RPMI7951 (cell line): ENCODE measurements at regions not wholly inside any gene's neighbourhood (a gene's known extent, or its start where the extent isn't known, plus 50 kb on each side); places are given as distances from the start of the nearest gene placed in this dataset.

Experiments
- DNase-seq: peaks from one replicate; pipeline ENCODE4 v3.0.0-alpha.2; 2012; ENCODE audit warnings: low read depth

DNA sequence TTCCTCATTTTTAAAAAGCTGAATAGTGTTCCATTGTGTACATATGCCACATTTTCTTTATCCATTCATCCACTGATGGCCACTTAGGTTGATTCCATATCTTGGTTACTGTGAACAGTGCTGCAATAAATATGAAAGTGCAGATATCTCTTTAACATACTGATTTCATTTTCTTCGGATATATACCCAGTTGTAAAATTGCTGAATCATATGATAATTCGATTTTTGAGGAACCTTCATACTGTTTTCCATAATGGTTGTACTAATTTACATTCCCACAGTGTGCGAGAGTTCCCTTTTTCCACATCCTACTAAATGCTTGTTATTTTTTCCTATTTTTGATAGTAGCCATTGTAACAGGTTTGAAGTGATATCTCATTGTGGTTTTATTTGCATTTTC lies 263.2 kb downstream of the STK31 start:
- no peak for DNase-seq

DNA sequence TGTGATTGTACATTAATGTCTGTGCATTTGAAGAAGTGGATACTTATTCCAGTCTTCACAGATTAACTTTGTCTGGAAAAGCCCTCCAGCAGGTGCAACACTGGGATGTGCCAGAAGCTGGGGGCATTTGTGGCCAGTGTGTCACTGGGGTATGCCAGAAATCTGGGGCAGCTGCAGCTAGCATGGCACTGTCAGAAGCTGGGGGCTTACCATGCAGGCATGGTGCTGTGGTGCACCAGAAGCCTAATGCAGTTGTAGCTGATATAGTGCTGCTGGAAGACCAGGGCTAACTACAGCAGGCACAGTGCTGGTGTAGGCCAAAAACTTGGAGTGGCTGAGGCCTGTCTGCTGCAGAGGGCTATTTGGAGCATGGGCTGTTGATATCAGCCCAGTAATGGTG lies 270.1 kb downstream of the STK31 start:
- no peak for DNase-seq

DNA sequence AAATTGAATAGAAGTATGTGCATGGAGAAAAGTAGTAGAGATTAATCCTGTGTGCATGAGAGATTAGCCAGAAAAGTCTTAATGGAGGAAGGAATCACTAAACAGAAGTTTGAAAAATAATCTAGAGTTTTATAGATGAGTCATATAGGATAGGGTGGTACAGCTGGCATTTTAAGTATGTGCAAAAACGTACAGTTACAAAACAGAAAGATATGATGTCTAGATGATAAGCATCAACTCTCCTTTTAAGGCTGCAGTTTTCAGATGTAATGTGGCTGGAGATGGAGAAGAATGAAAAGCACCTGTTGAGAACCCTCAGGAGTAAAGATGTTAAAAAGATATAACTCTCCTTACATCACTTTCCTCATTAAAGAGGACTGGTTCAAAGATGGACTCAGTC lies 271.3 kb downstream of the STK31 start:
- DNase-seq = no peak

DNA sequence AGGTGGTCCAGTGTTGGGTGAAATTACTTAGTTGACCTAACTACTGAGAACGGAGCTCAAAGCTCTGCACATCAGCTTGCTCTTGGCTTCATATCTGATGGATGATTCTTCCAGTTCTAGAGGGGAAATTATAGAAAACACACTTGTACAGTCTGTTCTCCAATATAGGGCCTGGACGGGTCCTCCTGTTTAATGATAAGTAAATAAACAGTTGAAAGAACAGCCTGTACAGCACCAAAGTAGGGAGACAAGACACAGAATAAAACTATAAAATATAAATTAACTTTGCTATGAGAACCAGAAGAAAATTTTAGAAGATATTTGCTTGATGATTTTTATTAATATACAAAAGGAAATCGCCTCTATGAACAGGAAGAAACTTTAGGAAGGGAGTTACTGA lies 271.7 kb downstream of the STK31 start:
- DNase-seq = no peak

DNA sequence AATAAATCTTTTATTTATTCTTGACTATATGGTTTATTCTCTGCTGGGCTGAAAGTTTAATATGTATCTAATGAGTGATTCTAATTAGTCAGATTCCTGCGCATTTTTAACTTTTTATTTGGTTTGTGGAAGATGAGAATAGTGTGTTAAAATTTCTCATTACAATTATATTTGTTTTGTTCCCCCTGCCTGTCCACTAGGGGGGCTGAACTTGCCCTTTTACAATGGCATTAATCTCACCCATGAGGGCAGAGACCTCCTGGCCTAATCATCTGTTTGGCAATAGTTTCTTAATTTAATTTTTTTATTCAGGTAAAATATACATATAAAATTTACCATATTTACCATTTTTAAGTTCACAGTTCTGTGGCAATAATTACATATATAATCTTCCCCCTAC lies 278.5 kb upstream of the NPY start:
- DNase-seq = no peak

DNA sequence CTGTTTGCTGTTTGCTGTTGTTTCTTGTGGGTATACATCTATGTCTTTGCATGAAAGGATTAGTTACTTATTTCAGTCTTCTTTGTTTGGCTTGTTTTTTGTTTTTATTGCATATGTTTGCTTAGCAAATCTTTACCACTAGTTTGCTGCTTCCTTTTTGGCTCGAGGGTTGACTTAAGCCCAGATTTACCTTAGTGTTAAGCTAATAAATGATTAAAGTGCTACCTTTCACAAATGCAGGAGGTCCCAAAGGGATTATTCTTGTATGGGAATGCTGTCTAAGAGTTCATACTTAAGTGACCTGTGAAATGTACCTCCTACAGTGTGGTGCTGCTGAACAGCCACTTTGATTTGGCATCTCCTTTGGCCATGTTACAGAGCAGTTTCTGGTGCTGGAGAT lies 273.5 kb upstream of the NPY start:
- no peak for DNase-seq

DNA sequence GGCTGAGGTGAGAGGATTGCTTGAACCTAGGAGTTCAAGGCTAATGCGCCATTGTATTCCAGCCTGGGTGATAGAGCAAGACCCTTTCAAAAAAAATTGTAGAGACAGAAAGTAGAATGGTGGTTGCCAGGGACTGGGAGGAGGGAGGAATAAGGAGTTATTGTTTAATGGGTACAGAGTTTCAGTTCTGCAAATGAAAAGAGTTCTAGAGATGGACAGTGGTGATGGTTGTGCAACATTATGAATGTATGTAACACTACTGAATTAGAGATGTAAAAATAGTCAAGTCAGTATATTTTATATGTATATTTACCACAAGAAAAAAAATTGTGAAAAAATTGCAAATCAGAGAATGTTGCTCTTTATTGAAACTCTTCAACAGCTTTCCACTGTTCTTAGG lies 266.5 kb upstream of the NPY start:
- no peak for DNase-seq

DNA sequence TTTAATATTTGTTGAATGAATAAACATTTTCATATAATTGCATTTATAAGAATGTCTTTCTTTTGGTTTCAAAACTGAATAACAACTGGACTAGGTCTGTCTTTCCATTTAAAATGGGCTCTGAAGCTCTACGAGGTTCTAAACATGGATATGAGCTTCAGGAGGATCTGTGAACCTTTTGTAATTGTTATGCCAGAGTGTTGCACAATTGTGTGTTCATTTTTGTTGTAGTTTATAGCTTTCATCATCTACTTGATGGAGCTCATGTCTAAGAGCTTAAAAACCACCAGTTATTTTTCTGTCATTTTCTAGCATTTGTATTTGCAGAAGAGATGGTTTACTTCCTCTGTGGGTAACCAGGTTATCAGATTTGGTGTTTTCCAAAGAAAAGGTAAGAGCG lies 265.7 kb upstream of the NPY start:
- DNase-seq = no peak

DNA sequence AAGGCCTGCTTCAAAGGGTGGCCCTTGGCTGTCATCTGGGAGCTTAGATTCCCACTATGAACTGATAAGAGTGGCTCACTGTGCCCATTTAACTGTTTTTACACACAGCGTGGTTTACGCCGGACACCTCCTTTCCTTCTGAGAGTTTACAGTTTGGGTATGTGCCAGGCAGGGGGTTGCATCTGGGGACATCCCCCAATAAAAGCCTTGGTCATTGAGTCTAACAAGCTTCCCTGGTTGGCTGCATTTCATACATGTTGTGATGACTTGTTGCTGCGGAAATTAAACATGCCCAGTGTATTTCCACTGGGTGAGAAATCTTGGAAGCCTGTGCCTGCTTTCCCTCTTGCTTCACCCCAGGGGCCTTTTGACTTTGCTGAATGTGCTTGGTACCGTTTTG lies 264.1 kb upstream of the NPY start:
- no peak for DNase-seq

DNA sequence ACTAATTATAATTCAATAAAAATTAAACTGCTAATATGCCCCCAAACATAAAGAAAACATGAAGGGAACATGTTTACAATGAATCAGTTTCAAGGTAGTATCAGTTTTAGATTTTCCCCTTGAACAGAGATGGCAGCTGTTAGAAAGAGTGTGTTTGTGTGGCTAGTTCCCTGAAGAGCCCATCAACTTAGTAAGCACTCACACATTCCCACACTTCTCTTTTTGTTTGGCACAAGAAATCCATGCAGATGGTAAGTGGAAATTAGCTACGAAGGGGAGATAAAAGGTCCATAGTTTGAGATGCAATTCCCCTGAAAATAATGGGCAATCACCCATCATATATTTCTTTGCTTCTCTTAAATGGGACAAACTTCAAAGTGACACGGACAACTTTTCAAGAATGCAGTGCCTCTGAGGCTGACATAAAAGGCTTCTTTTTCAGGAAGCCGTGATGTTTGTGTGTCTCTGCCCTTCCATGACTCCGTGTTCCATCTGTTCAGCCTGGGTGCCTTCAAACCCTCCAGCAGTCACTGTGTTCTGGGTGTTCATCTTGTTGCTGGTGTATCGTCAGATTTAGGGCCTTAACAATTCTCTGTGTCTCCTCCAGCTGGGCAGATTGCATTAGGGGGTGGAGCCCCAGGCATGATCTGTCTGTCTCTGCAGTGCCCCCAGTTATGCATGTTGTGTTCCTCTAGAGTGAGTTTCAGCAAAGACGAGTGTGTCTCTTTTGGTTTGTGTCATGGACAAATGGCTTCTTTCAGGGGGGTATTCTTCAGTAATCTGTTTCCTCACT lies 259.5 kb upstream of the NPY start:
- peak; percentile 26 for DNase-seq

DNA sequence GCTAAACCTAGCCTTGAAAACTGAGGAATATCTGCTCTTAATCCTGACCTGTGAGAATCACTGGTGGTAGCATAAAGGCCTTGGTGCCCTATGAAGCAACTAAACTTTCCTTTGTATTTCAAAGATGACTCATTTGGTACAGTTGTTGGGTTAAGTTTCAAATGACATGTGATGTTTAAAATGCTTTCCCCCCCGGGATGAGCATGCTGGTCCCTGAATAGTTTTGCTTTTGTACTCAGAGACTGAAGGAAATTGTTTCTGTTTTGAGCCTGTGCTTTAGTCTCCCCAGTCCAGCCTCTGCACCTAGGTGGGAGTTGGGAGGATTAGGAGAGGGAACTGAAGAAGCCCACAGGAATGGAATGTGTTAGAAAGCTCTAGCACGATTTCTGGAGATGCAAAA lies 258.9 kb upstream of the NPY start:
- DNase-seq = peak; percentile 38

DNA sequence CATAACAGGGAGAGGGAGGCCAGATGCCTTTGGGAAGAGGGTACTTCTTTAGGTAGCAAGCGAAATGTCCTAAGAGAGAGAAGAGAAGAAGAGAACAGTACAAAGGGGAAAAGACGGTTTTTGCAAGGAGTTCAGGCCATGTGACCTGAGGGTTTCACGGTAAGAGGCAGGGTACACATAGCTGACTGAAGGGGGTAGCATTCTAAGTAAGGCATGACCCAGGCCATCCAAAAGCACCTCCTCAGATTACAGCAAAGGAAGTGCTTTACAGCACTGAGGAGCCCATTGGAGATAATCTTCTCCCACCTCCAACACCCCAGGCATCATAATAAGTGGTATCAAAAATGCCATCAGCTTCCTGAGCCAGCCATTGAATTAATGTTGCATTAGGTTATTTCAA lies 258.2 kb upstream of the NPY start:
- no peak for DNase-seq

DNA sequence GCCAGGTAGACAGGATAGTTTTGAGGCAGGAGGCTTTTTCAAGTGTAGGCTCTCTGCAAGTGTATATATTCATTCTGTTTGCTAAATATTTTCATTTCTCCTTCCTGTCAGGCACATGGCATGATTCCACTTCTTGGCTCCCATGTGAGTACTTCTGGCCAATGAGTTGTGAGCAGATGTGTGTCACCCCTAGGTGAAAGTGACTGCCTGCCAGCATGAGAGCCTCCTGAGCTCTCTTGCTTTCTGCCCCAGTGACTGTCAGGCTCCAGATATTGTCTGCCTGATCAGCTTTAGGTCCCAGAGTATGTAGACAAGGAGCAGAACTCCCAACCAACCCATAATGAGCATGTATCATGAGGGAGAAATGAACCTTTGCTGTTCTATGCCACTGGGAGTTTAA lies 257.6 kb upstream of the NPY start:
- no peak for DNase-seq

DNA sequence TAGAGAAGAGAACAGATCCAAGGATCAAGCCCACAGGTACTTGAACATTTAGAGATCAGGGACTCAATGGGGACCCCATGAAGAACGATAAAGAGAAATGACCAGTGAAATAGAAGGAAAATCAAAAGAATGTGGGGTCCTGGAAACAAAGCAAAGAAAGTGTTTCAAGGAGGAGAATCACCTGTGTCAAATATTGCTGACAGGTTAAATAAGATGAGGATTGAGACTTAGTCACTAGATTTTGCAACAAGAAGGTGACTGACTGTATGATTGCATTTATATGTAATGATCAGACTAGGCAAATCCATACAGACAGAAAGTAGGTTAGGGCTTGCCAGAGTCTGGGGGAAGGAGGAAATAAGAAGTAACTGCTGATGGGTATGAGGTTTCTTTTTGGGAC lies 254.9 kb upstream of the NPY start:
- DNase-seq = no peak

DNA sequence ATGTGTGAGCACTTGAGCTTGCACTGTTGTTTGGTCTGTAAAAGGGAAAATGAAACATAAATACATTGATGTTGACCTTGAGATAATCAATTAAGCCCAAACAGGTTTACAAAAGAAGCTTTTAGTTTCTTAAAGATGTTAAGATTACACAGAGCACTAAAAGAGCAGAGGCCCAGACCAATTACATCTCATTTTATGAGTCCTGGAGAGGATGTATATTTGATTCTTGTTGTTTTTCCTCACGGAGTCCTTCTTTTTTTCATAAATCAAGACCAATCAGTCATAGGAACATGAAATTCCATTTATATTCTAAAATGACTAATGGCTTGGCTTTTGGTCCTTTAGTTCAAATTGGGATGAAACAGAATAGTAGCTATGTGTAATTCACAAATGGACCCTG lies 249.7 kb upstream of the NPY start:
- DNase-seq = no peak

DNA sequence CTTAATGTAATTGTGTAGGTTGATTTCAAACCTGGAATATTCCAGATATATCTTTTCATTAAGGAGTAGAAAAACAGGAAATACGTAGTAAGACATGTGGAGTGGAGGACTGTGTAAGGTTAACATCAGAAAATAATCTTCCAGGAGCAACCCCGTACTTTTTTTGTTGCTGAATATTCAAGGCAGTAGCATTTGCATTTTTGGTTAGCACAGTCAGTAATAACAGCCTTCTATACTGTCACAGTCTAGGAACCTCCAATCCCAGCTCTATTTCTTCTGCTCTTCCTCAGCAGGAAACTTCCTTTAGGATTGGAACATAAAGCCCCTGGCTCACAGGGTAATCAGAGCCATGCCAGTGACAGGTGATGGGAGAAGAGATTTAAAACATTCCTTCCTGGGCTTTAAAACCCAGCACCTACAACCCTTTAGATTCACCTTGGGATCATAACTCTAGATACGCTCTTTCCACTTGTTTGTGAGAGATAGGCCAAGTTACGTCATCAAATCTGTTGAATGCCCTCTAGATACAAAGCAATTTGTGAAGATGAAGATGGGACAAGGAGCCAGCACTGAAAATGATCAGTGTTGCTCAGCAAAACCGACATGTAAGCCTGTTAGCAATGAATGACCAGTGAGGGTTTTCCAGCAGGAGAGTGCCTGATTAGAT lies 248.5 kb upstream of the NPY start:
- DNase-seq = no peak

DNA sequence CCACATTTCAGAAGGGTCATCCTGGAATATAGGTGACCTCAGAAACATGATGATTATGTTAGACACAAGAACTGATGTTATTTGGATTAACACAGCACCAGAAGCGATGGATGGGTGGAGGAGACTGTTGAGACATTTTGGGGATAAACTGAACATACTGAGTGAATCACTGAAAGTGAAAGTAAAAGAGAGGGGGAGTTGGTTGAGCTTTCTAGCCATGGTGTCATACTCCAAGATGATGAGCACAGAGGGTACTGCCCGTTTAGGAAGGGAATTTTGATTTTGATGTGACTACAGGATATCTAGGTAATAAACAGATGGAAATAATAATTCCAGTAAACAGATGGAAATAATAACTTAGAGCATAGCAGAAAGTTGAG lies 248.0 kb upstream of the NPY start:
- DNase-seq = peak; percentile 31

DNA sequence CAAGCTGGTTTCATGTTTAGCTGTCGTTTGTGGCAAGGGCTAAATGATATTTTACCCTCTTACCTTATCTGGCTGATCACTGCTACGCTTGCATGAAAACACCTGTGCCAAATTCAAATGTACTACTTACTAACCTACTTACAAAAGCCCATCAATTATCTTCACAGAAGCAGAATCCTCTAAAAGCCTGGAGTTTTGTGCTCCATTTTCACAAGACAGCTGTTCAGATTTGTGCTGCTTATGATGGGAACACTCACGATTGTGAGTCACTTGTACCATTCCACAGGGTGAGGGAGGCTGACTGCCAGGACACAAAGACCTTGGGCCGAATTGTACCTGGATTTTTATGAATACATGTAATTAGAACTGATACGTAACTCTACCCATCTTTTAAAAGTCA lies 245.0 kb upstream of the NPY start:
- DNase-seq = no peak

DNA sequence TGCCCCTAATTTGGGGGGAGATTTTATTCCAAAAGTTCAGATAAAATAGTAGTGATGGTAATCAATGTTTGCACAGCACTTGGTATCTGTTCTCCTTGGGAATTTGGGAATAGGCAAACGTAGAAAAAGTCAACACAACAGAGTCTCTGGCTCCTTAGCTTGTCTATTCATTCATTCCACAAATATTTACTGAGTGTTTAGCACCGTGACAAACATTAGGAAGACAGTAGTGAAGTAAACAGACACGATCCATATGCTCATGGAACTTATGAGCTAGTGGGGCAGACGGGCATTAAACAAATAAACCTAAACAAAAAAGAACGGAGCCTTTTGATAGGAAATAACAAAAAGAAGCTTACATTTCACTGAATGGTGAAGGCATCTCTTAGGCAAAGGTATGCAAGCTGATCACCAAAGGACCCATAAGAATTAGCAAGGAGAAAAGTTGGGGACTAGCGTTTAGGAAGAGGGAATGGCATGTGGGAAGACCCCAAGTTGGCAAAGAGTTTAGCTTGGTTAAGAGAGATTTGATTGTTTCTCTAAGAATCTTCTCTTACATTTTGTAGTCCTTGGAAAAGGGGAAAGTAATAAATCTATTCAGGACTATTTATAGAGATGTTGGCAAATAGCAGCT lies 243.9 kb upstream of the NPY start:
- DNase-seq = no peak

DNA sequence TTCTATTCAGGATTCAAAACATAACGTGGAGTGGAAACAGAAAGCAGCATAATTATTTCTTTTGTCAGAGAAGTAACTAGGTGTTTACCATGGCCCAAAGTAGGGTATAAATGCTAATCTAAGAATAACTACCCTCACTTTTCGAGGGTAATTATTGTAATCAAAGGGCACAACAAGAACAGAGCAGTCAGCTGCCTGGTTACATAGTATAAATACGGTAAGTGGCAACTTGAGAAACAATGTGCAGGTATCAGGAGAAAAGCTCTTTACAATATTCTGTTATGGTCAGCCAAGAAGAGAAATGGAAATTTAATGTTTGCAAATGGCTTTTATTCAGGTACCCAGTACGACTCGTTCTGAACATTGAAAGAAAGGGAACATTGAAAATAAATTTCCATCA lies 242.0 kb upstream of the NPY start:
- DNase-seq = no peak

DNA sequence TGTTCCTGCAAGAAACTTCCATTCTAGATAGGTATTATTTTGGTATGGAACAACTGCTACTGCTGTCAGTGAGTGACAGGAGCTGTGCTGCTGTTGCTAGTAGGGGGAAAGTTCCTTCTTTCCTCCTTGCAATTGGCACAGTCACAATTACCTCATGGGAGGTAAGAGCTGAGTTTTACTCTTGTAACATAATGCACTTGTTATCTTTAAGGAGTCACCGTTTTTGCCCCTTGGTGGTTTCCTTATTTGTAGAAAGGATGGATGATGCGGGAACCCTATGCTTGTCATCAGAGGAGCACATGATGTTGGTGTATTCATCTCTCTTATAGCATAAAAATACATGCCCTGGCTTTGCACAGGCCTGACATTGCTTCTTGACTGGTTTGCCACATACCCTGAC lies 234.7 kb upstream of the NPY start:
- no peak for DNase-seq

DNA sequence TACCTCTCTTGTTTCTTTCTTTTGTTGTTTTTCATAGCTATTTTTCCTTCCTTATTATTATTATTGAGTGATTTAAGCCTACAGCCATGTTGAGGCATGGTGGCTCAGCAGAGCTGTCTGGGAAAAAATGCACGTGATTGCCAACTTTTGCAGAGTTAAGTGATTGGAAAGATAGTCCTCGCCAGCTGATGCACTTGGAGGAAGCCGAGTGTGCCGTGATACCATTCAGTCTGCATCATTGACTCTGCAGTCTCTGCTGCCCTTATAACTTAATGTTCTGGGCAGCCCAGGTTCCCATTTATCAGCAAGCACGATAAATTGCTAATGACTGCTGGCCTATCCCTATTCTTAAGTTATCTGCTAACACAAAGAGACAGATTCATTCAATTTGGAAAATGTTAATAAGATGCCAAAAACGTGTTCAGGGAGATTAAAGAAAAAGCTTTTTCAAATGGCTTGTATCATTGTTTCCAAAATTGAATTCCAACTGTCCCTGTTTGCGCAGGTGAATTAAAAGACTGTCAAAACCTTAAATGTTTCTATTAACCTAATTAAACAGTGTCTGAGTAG lies 232.9 kb upstream of the NPY start:
- peak; percentile 30 for DNase-seq

DNA sequence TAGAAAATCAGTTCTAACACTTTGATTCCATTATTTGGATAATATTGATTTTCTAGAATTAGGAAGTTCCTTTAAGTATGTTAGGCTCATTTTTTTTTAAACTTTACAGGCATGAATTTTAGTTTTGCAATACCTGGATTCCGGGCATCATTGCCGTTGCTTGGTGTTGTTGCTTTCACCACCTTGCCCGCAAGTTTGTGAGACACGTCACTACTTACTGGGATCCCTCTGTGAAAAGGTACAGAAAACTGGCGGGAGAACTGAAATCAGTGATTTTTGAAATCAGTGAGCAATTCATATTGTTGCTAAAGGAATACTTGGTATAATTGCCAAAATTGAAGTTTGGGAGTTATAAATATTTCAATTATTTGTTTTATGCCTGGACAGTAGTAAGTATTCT lies 232.3 kb upstream of the NPY start:
- no peak for DNase-seq
